Cerebellar cortex (tissue), 1 donor: ENCODE measurements at regions not wholly inside any gene's neighbourhood (a gene's known extent, or its start where the extent isn't known, plus 50 kb on each side); places are given as distances from the start of the nearest gene placed in this dataset.
"Not testable (repeated sequence)": the region's sequence is repeated elsewhere in the genome, so short reads cannot be mapped to it uniquely, and the experiment has no call there.

Experiments used
- DNase-seq: peaks from one replicate; pipeline ENCODE4 v3.0.0-alpha.2; 2015; ENCODE audit warnings: low spot score

GRCh38 chr14:87630846-87631245, 362.1 kb downstream of the GALC start:
- no peak for DNase-seq

GRCh38 chr14:87629788-87630187, 363.2 kb downstream of the GALC start:
- DNase-seq: no peak

- no peak for DNase-seq
Measured at GRCh38 chr14:87628780-87629179, 364.2 kb downstream of the GALC start.

GRCh38 chr14:87628129-87628528, 364.9 kb downstream of the GALC start:
- DNase-seq: no peak

GRCh38 chr14:87626266-87626665, 366.7 kb downstream of the GALC start:
- DNase-seq: no peak

- DNase-seq: no peak
Measured at GRCh38 chr14:87623616-87624015, 369.4 kb downstream of the GALC start.

GRCh38 chr14:87617079-87617478, 375.9 kb downstream of the GALC start:
- no peak for DNase-seq

- DNase-seq: peak; percentile 12
Measured at GRCh38 chr14:87615822-87616679, 376.9 kb downstream of the GALC start.

- no peak for DNase-seq
Measured at GRCh38 chr14:87615047-87615446, 377.9 kb downstream of the GALC start.

GRCh38 chr14:87613881-87614280, 379.1 kb downstream of the GALC start:
- DNase-seq: no peak

- not testable (repeated sequence) for DNase-seq
Measured at GRCh38 chr14:87607056-87607455, 385.9 kb downstream of the GALC start.

GRCh38 chr14:87601036-87601435, 391.9 kb downstream of the GALC start:
- no peak for DNase-seq

- no peak for DNase-seq
Measured at GRCh38 chr14:87600240-87600639, 392.7 kb downstream of the GALC start.

GRCh38 chr14:87581298-87581697, 411.7 kb downstream of the GALC start:
- DNase-seq: no peak

- no peak for DNase-seq
Measured at GRCh38 chr14:87579036-87579435, 413.9 kb downstream of the GALC start.

GRCh38 chr14:87575378-87575777, 417.6 kb downstream of the GALC start:
- no peak for DNase-seq

- no peak for DNase-seq
Measured at GRCh38 chr14:87573591-87573990, 419.4 kb downstream of the GALC start.

GRCh38 chr14:87567618-87568295, 425.2 kb downstream of the GALC start:
- no peak for DNase-seq

GRCh38 chr14:87566991-87567390, 426.0 kb downstream of the GALC start:
- DNase-seq: no peak

GRCh38 chr14:87547536-87547935, 445.4 kb downstream of the GALC start:
- DNase-seq: no peak

GRCh38 chr14:87542288-87542687, 450.7 kb downstream of the GALC start:
- DNase-seq: no peak

- DNase-seq: no peak
Measured at GRCh38 chr14:87540339-87540738, 452.6 kb downstream of the GALC start.

GRCh38 chr14:87529081-87529480, 463.9 kb downstream of the GALC start:
- DNase-seq: no peak
